Fibroblast of mammary gland (primary cell): ENCODE measurements at regions not wholly inside any gene's neighbourhood (a gene's known extent, or its start where the extent isn't known, plus 50 kb on each side); places are given as distances from the start of the nearest gene placed in this dataset.
"Not testable (repeated sequence)": the region's sequence is repeated elsewhere in the genome, so short reads cannot be mapped to it uniquely, and the experiment has no call there.

ENCODE experiments used
- DNase-seq: peaks from one replicate; pipeline ENCODE4 v3.0.0-alpha.2; 2010; ENCODE audit warnings: low read depth
- H3K4me3 ChIP-seq: 2 replicates; pipeline ENCODE4 v1.5.1; 2011; ENCODE audit warnings: low read depth, mild to moderate bottlenecking, low read length, moderate library complexity; ENCODE audit not compliant: control insufficient read depth
- TF ChIP-seq, protein P1 (sequence below): conservative IDR thresholded peaks from 2 replicates; pipeline ENCODE4 v1.5.1; 2011; ENCODE audit warnings: low read depth, low read length, inconsistent platforms; ENCODE audit not compliant: control insufficient read depth, insufficient read depth

DNA sequence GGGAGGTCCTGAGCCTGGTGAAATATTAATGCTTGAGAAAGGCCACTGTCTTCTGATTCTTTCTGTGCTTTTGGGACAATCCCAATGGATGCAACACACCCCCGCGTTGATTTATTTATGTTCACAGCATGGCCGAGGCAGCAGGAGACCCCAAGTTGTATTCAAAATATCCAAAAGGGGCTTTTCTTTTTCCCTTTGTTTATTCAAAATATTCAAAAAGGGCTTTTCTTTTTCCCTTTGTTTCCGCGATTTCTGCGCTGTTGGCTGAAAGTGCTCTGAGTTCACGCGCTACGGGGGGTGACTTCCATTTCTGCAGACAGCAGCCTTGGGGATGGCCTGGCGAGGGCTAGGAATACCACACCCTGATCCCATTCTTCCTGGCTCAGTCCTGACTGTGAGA lies 59.5 kb upstream of the PPP2R3B start:
- no peak overlapping the region for H3K4me3 ChIP-seq
- TF ChIP-seq, protein P1, sequence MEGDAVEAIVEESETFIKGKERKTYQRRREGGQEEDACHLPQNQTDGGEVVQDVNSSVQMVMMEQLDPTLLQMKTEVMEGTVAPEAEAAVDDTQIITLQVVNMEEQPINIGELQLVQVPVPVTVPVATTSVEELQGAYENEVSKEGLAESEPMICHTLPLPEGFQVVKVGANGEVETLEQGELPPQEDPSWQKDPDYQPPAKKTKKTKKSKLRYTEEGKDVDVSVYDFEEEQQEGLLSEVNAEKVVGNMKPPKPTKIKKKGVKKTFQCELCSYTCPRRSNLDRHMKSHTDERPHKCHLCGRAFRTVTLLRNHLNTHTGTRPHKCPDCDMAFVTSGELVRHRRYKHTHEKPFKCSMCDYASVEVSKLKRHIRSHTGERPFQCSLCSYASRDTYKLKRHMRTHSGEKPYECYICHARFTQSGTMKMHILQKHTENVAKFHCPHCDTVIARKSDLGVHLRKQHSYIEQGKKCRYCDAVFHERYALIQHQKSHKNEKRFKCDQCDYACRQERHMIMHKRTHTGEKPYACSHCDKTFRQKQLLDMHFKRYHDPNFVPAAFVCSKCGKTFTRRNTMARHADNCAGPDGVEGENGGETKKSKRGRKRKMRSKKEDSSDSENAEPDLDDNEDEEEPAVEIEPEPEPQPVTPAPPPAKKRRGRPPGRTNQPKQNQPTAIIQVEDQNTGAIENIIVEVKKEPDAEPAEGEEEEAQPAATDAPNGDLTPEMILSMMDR, result no peak
- DNase-seq, result no peak

DNA sequence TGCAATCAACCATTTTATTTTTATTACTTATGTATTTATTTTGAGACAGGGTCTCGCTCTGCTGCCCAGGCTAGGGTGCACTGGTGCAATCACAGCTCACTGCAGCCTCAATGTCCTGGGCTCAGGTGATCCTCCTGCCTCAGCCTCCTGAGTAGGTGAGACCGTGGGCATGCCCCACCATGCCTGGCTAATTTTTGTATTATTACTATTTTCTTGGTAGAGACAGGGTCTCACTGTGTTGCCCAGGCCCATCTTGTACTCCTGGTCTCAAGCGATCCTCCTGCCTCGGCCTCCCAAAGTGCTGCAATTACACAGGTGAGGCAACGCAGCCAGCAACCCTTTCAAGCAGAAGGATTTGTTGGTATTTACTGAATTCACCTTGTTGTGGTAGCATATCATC lies 60.3 kb upstream of the PPP2R3B start:
- TF ChIP-seq, protein P1, result no peak
- DNase-seq, result no peak
- no peak overlapping the region for H3K4me3 ChIP-seq

DNA sequence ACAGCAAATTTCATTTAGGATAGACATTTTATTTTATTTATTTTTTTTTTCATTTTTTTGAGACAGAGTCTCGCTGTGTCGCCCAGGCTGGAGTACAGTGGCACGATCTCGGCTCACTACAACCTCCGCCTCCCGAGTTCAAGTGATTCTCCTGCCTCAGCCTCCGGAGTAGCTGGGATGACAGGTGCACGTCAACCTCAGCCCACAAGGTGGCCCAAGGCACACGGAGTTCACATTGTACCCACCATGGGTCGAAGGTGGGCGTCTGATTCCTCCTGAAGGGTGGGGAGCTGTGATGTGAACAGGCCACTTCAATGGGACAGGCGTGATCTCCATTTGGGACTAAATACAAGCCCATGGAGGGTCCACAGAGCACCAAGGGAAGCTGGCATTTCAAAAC lies 65.0 kb upstream of the PPP2R3B start:
- H3K4me3 ChIP-seq, DNase-seq: not testable (repeated sequence)

DNA sequence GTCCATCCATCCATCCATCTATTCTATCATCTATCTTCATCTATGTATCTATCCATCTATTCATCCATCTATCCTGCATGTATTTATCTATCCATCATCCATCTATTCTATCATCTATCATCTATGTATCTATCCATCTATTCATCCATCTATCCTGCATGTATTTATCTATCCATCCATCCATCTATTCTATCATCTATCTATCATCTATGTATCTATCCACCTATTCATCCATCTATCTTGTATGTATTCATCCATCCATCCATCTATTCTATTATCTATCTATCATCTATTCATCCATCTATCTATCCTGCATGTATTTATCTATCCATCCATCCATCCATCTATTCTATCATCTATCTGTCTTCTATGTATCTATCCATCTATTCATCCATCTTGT lies 65.9 kb upstream of the PPP2R3B start:
- DNase-seq, result no peak
- TF ChIP-seq, protein P1, result no peak
- no peak overlapping the region for H3K4me3 ChIP-seq

DNA sequence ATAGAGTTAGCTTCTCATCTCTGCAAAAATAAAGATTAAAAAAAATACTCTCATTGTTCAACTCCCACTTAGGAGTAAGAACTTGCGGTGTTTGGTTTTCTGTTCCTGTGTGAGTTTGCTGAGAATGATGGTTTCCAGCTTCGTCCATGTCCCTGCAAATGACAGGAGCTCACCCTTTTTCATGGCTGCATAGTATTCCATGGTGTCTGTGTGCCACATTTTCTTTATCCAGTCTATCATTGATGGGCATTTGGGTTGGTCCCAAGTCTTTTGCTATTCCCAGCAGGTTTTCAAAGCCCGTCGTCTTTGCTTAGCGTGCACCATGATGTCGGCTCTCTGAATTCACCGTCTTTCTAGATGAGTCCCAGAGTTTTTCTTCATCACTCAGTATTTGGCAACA lies 67.8 kb upstream of the PPP2R3B start:
- not testable (repeated sequence) for H3K4me3 ChIP-seq, DNase-seq

DNA sequence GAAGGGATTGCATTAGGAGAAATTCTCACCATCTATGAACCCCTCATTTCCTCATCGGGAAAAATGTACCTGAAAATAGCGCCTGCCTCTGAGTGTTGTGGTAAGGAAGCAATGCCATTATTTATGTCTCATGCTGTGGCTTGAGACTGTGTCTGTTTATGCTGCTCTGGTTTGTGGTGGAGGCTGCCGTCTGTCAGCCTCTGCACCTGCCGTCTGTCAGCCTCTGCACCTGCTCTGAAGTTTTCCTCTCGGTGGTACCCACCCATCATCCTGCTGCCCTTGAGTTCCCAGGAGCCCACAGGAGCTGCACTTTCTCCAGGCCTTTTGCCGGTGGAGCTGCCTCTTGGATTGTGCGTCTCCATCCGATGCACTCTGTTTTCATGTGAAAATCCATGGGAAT lies 68.5 kb upstream of the PPP2R3B start:
- no peak overlapping the region for H3K4me3 ChIP-seq
- TF ChIP-seq, protein P1, result no peak
- no peak for DNase-seq

DNA sequence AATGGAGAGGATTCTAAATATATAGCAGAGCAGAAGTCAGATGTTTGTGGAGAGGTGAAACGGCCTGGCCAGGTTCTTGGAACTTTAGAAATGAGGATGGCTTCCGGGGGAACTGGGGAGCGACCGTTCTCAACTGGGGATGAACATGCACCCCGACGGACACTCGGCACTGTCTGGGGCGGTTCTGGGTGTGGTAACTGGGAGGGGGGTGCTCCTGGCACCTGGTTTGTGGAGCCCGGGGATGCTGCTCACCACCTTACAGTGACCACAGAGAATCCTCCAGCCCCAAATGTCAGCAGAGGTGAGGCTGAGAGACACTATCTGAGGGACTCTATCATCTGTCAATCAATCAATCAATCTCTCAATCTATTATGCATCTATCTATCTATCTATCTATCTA lies 69.0 kb upstream of the PPP2R3B start:
- H3K4me3 ChIP-seq, result no peak overlapping the region

DNA sequence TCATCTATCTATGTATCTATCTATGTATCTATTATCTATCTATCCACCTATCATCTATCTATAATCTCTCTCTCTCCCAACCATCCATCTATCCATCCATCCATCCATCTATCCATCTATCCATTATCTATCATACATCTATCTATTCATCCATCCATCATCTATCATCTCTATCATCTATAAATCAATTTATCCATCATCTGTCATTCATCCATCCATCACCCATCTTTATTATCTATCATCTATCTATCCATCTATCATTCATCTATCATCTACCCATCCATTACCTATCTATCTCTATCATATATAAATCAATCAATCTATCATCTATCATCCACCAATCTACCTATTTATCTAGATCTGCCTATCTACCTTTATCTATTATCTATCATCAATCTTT lies 69.4 kb upstream of the PPP2R3B start:
- no peak for DNase-seq
- no peak overlapping the region for H3K4me3 ChIP-seq
- TF ChIP-seq, protein P1, result no peak

More for the DNA sequence above, 69.0 kb upstream of the PPP2R3B start:
- DNase-seq, result no peak
- TF ChIP-seq, protein P1, result no peak
